Neural cell (in vitro differentiated cells): ENCODE measurements at regions not wholly inside any gene's neighbourhood (a gene's known extent, or its start where the extent isn't known, plus 50 kb on each side); places are given as distances from the start of the nearest gene placed in this dataset.
A peak's percentile ranks its signal among the peaks of the same experiment; 100 is the strongest.

Experiments
- H2AFZ ChIP-seq: fragments of 200-600, 300-800 bp; sonication (generic), shearing (Covaris generic); 2 replicates; pipeline ENCODE4 v1.6.0; 2014; ENCODE audit warnings: low read depth, mild to moderate bottlenecking, antibody characterized with exemption, low read length, moderate library complexity
- H3F3A ChIP-seq: fragments of 200-600 bp; shearing (Covaris generic); 2 replicates; pipeline ENCODE4 v1.6.1; 2016; ENCODE audit warnings: mild to moderate bottlenecking, moderate library complexity, mixed read lengths, antibody characterized with exemption, low read length; ENCODE audit not compliant: insufficient read depth, poor library complexity, severe bottlenecking
- H3K27ac ChIP-seq: fragments of 200-600, 300-800 bp; sonication (generic), shearing (Covaris generic); 2 replicates; pipeline ENCODE4 v1.5.1; 2014; ENCODE audit warnings: mild to moderate bottlenecking, low read length, moderate library complexity
- H3K27me3 ChIP-seq: fragments of 300-800, 200-600 bp; sonication (generic), shearing (Covaris generic); 2 replicates; pipeline ENCODE4 v1.6.0; 2014; ENCODE audit warnings: mild to moderate bottlenecking, low read depth, low read length, moderate library complexity; ENCODE audit not compliant: insufficient read depth
- H3K36me3 ChIP-seq: fragments of 300-800, 200-600 bp; sonication (generic), shearing (Covaris generic); 2 replicates; pipeline ENCODE4 v1.5.1; 2014; ENCODE audit warnings: mild to moderate bottlenecking, antibody characterized with exemption, low read length, moderate library complexity; ENCODE audit not compliant: insufficient read depth
- H3K4me2 ChIP-seq: fragments of 300-800, 200-600 bp; sonication (generic), shearing (Covaris generic); 2 replicates; pipeline ENCODE4 v1.6.0; 2014; ENCODE audit warnings: mild to moderate bottlenecking, low read length
- H3K4me3 ChIP-seq: fragments of 300-800, 200-600 bp; sonication (generic), shearing (Covaris generic); 2 replicates; pipeline ENCODE4 v1.5.1; 2014; ENCODE audit warnings: mild to moderate bottlenecking, low read length, moderate library complexity
- H3K79me2 ChIP-seq: fragments of 200-600 bp; shearing (Covaris generic); replicated peaks from 2 replicates; pipeline ENCODE4 v1.6.0; 2014; ENCODE audit warnings: mild to moderate bottlenecking, low read length, moderate library complexity; ENCODE audit not compliant: insufficient read depth
- H3K9ac ChIP-seq: fragments of 300-800, 200-600 bp; sonication (generic), shearing (Covaris generic); 2 replicates; pipeline ENCODE4 v1.6.1; 2016; ENCODE audit warnings: mild to moderate bottlenecking, low read length, mixed read lengths
- H3K9me2 ChIP-seq: fragments of 200-600 bp; shearing (Covaris generic); 2 replicates; pipeline ENCODE4 v1.6.1; 2016; ENCODE audit warnings: mild to moderate bottlenecking, low read length, mixed read lengths; ENCODE audit not compliant: insufficient read depth
- H3K9me3 ChIP-seq: fragments of 200-600, 300-800 bp; sonication (generic), shearing (Covaris generic); 2 replicates; pipeline ENCODE4 v1.6.1; 2016; ENCODE audit warnings: mild to moderate bottlenecking, mixed run types, low read length, moderate library complexity, mixed read lengths
- H4K20me1 ChIP-seq: fragments of 200-600 bp; shearing (Covaris generic); 2 replicates; pipeline ENCODE4 v1.6.1; 2016; ENCODE audit warnings: mild to moderate bottlenecking, mixed run types; ENCODE audit not compliant: insufficient read depth
- EP300 ChIP-seq: fragments of 450-650 bp; conservative IDR thresholded peaks from 2 replicates; pipeline ENCODE4 v1.6.1; 2014; ENCODE audit warnings: antibody characterized with exemption, mild to moderate bottlenecking, moderate library complexity; ENCODE audit not compliant: poor library complexity, severe bottlenecking
- EZH2 ChIP-seq: fragments of 200-600, 300-800 bp; shearing (Covaris generic), sonication (generic); IDR thresholded peaks from 2 replicates; pipeline ENCODE4 v1.6.1; 2014; ENCODE audit warnings: antibody characterized with exemption, low read length, borderline replicate concordance, mild to moderate bottlenecking; ENCODE audit not compliant: insufficient read depth, poor library complexity, severe bottlenecking
- MXI1 ChIP-seq: fragments of 450-650 bp; conservative IDR thresholded peaks from 2 replicates; pipeline ENCODE4 v1.6.1; 2014; ENCODE audit warnings: antibody characterized with exemption, mild to moderate bottlenecking; ENCODE audit not compliant: poor library complexity, severe bottlenecking
- POLR2AphosphoS5 ChIP-seq: IDR thresholded peaks from 2 replicates; pipeline ENCODE4 v1.6.1; 2012
- RAD21 ChIP-seq: fragments of 450-650 bp; conservative IDR thresholded peaks from 2 replicates; pipeline ENCODE4 v1.6.1; 2014; ENCODE audit warnings: antibody characterized with exemption, mild to moderate bottlenecking, moderate library complexity
- REST ChIP-seq: IDR thresholded peaks from 2 replicates; pipeline ENCODE4 v1.6.1; 2012; ENCODE audit warnings: borderline replicate concordance
- SMC3 ChIP-seq: fragments of 450-650 bp; conservative IDR thresholded peaks from 2 replicates; pipeline ENCODE4 v1.6.1; 2014; ENCODE audit warnings: antibody characterized with exemption, mild to moderate bottlenecking, moderate library complexity; ENCODE audit not compliant: poor library complexity
- TAF1 ChIP-seq: IDR thresholded peaks from 2 replicates; pipeline ENCODE4 v1.6.1; 2012; ENCODE audit warnings: low read depth
- TF ChIP-seq, protein P1 (sequence below): fragments of 450-650 bp; IDR thresholded peaks from 2 replicates; pipeline ENCODE4 v1.5.1; 2014; ENCODE audit warnings: antibody characterized with exemption, mild to moderate bottlenecking, moderate library complexity; ENCODE audit not compliant: poor library complexity, severe bottlenecking

- Histone ChIP-seq H2AFZ (no peak overlapping the region), H3K9me2 (no peaks in the 10 kb centered on the region), H3K9ac (no peak overlapping the region), H3K9me3 (no peaks in the 10 kb centered on the region), H3K4me2 (no peak overlapping the region), H3K79me2 (no peaks in the 10 kb centered on the region), H3K36me3 (no peaks in the 10 kb centered on the region), H3K27me3 (no peaks in the 10 kb centered on the region), H3K27ac (no peak overlapping the region), H4K20me1 (no peaks in the 10 kb centered on the region), H3F3A (no peaks in the 10 kb centered on the region), H3K4me3 (no peak overlapping the region)
- no peak for TF ChIP-seq MXI1
- no peak for TF ChIP-seq POLR2AphosphoS5
- no peak for TF ChIP-seq EZH2
- TF ChIP-seq REST, result no peak
- no peak for TF ChIP-seq EP300
- TF ChIP-seq RAD21, result peak; percentile 79
- TF ChIP-seq SMC3, result peak; percentile 81
- TF ChIP-seq, protein P1, sequence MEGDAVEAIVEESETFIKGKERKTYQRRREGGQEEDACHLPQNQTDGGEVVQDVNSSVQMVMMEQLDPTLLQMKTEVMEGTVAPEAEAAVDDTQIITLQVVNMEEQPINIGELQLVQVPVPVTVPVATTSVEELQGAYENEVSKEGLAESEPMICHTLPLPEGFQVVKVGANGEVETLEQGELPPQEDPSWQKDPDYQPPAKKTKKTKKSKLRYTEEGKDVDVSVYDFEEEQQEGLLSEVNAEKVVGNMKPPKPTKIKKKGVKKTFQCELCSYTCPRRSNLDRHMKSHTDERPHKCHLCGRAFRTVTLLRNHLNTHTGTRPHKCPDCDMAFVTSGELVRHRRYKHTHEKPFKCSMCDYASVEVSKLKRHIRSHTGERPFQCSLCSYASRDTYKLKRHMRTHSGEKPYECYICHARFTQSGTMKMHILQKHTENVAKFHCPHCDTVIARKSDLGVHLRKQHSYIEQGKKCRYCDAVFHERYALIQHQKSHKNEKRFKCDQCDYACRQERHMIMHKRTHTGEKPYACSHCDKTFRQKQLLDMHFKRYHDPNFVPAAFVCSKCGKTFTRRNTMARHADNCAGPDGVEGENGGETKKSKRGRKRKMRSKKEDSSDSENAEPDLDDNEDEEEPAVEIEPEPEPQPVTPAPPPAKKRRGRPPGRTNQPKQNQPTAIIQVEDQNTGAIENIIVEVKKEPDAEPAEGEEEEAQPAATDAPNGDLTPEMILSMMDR, result peak; percentile 71
- no peak for TF ChIP-seq TAF1
These were observed 69.0 kb upstream of the GRAMD2B start for GRCh38 chr5:126354012-126354857.

- Histone ChIP-seq H3K27ac (no peak overlapping the region), H3K27me3 (no peaks in the 10 kb centered on the region), H4K20me1 (no peaks in the 10 kb centered on the region), H3K36me3 (no peaks in the 10 kb centered on the region), H3F3A (no peaks in the 10 kb centered on the region), H3K4me3 (no peak overlapping the region), H3K4me2 (no peak overlapping the region), H3K9me3 (no peaks in the 10 kb centered on the region), H3K9me2 (no peaks in the 10 kb centered on the region), H3K79me2 (no peaks in the 10 kb centered on the region), H3K9ac (no peak overlapping the region), H2AFZ (no peak overlapping the region)
- no peak for TF ChIP-seq RAD21
- TF ChIP-seq EP300, result no peak
- TF ChIP-seq POLR2AphosphoS5, result no peak
- no peak for TF ChIP-seq SMC3
- TF ChIP-seq MXI1, result no peak
- no peak for TF ChIP-seq REST
- TF ChIP-seq TAF1, result no peak
- no peak for TF ChIP-seq EZH2
- TF ChIP-seq, protein P1, result no peak
These were observed 68.1 kb upstream of the GRAMD2B start for GRCh38 chr5:126354858-126355731.
